Activated naive CD8-positive, alpha-beta T cell treated with anti-CD3 and anti-CD28 coated beads, Interleukin-2, amount 10 ng/mL, durations not matched to agents 7 days and 5 days (primary cell): ENCODE measurements at regions not wholly inside any gene's neighbourhood (a gene's known extent, or its start where the extent isn't known, plus 50 kb on each side); places are given as distances from the start of the nearest gene placed in this dataset.

Experiments
- ATAC-seq: fragments of 150-1000 bp; cut with Tn5 transposase; one replicate; pipeline ENCODE4 v1.10.0; 2021; ENCODE audit warnings: low read depth, moderate library complexity
- POLR2A ChIA-PET: fragments of 350-600 bp; sonication (Branson Sonifier 250); formaldehyde crosslinking; loops from one replicate; lab custom pipeline; 2021; ENCODE audit warnings: antibody characterized with exemption; lab: Charles Lee
- DNase-seq: peaks from one replicate; pipeline ENCODE4 v3.0.0; 2021
- H3K27ac Mint-ChIP-seq: one replicate; pipeline ENCODE4 v1.8.0; 2022; ENCODE audit warnings: mild to moderate bottlenecking, mixed read lengths
- H3K27me3 Mint-ChIP-seq: one replicate; pipeline ENCODE4 v1.8.0; 2022; ENCODE audit warnings: mild to moderate bottlenecking, moderate library complexity, mixed read lengths
- H3K36me3 Mint-ChIP-seq: one replicate; pipeline ENCODE4 v1.8.0; 2021; ENCODE audit warnings: mild to moderate bottlenecking, mixed read lengths
- H3K4me1 Mint-ChIP-seq: one replicate; pipeline ENCODE4 v1.8.0; 2021; ENCODE audit warnings: mixed read lengths
- H3K4me3 Mint-ChIP-seq: one replicate; pipeline ENCODE4 v1.8.0; 2022; ENCODE audit warnings: mild to moderate bottlenecking, moderate library complexity, mixed read lengths
- H3K9me3 Mint-ChIP-seq: one replicate; pipeline ENCODE4 v1.8.0; 2021; ENCODE audit warnings: mixed read lengths

DNA sequence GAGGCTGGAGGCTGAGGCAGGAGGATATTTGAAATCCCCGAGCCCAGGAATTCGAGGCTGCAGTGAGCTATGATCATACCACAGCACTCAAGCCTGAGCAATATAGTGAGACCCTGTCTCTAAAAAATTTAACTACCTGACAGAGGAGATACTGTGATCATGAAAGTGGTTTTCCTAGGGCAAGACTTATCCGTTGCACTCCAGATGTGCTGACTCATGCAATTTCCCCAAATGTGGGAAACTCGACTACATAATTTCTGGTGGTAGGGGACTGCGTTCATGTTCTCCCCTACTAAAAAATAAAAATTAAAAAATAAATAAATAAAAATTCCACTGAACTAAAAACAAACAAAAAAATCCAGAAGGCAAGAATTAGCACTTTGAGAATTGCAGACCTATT is 271.7 kb downstream of the SHQ1 start:
- H3K4me3 Mint-ChIP-seq: no peak overlapping the region
- H3K27me3 Mint-ChIP-seq: no peaks in the 10 kb centered on the region
- ATAC-seq: no peak
- H3K9me3 Mint-ChIP-seq: peaks cover 2% of the 10 kb centered on the region
- H3K27ac Mint-ChIP-seq: no peak overlapping the region
- no peak for DNase-seq
- POLR2A ChIA-PET: no interaction called here
- H3K36me3 Mint-ChIP-seq: no peaks in the 10 kb centered on the region
- H3K4me1 Mint-ChIP-seq: no peaks in the 10 kb centered on the region

DNA sequence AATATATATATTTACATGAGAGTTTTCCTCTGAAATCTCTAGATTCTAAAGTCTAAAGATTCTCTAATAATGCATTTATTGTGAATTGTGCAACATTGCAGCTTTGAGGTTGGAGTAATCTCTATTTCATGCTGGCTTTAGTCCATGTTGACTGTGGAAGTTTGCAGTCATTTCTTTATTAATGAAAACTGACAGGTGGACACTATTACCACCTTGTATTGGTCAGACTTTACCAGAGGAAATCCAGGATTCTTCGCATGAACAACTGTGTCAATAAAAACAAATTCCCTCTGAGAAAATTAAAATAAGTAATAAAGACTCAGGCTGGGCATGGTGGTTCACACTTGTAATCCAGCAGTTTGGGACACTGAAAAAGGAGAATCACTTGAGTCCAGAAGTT is 274.1 kb downstream of the SHQ1 start:
- ATAC-seq: no peak
- POLR2A ChIA-PET: no interaction called here
- no peak overlapping the region for H3K4me3 Mint-ChIP-seq
- no peak overlapping the region for H3K27ac Mint-ChIP-seq
- H3K9me3 Mint-ChIP-seq: peaks cover 2% of the 10 kb centered on the region
- H3K4me1 Mint-ChIP-seq: no peaks in the 10 kb centered on the region
- H3K27me3 Mint-ChIP-seq: no peaks in the 10 kb centered on the region
- no peaks in the 10 kb centered on the region for H3K36me3 Mint-ChIP-seq
- no peak for DNase-seq

DNA sequence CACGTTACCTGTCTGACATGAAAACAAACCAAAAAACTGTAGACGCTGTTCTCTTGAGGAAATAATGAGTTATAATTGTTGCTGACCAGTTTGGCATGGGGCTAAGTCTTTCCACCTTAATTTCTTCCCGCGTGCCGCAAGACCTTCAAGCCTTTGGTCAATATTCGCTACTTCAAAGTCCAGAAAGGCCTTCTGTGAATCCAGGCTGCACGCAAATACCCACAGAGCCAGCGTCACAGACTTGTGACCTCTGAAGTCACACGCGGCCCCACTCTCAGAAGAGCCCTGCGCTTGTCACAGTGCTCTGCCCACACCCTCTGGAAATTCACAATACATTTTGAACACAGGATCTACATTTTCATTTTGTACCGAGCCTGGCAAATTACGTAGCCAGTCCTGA is 275.2 kb downstream of the SHQ1 start:
- no peak for ATAC-seq
- H3K36me3 Mint-ChIP-seq: no peaks in the 10 kb centered on the region

GRCh38 chr3:72572489-72573007 is 275.7 kb downstream of the SHQ1 start:
- Mint-ChIP-seq H3K27me3 (no peaks in the 10 kb centered on the region), H3K36me3 (no peaks in the 10 kb centered on the region), H3K4me3 (no peak overlapping the region), H3K9me3 (no peaks in the 10 kb centered on the region), H3K4me1 (no peaks in the 10 kb centered on the region), H3K27ac (no peak overlapping the region)
- POLR2A ChIA-PET: no interaction called here
- ATAC-seq (no peak), DNase-seq (no peak)

More for the DNA sequence above, 275.2 kb downstream of the SHQ1 start:
- Mint-ChIP-seq H3K4me1 (no peaks in the 10 kb centered on the region), H3K27ac (no peak overlapping the region), H3K27me3 (no peaks in the 10 kb centered on the region), H3K4me3 (no peak overlapping the region), H3K9me3 (peaks cover 2% of the 10 kb centered on the region)
- POLR2A ChIA-PET: no interaction called here
- DNase-seq: no peak

DNA sequence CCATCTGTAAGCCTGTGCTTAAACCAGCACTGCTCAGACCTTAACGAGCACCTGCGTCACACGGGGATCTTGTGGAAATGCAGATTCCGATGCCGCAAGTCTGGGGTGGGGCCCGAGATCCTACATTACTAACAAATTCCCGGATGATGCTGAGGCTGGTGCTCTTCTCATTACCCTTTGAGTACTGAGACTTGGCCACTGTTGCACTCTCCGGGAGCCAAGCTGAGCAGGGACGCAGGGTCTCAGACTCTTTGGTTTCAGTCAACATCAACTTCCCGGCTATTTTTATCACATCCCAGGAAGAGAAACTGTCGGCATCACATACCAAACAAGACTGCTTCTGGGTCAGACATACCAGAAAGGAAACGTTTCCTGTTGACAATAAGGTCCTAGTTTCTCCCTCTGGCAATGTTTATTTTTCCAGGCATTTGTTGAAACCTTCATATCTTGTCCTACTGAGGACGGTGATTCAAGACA is 276.6 kb downstream of the SHQ1 start:
- H3K9me3 Mint-ChIP-seq: no peaks in the 10 kb centered on the region

DNA sequence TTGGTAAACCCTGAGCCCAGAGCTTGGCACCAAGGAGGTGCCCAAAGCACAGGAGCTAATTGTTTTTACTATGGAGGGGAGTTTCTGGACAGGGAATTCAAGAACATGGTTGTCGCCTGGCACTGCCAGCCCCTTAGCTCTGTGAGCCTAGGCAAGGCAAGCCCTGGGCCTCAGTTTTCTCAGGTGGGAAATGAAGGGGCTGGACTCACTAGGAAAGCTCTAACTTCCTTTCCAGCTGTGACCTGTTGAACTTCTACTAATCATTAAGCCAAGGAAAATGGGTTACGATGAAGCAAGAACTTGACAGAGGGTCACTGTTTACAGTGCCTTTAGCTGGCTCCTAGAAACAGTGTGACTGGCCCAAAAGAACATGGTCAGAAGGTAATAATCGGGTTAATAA is 277.2 kb downstream of the SHQ1 start:
- Mint-ChIP-seq H3K27ac (no peak overlapping the region), H3K36me3 (no peaks in the 10 kb centered on the region), H3K9me3 (no peaks in the 10 kb centered on the region), H3K4me1 (no peaks in the 10 kb centered on the region), H3K4me3 (no peak overlapping the region), H3K27me3 (no peaks in the 10 kb centered on the region)
- no peak for ATAC-seq
- POLR2A ChIA-PET: no interaction called here
- no peak for DNase-seq

More for the DNA sequence above, 276.6 kb downstream of the SHQ1 start:
- Mint-ChIP-seq H3K27me3 (no peaks in the 10 kb centered on the region), H3K36me3 (no peaks in the 10 kb centered on the region), H3K4me3 (no peak overlapping the region), H3K4me1 (no peaks in the 10 kb centered on the region), H3K27ac (no peak overlapping the region)
- POLR2A ChIA-PET: no interaction called here
- DNase-seq (no peak), ATAC-seq (no peak)

DNA sequence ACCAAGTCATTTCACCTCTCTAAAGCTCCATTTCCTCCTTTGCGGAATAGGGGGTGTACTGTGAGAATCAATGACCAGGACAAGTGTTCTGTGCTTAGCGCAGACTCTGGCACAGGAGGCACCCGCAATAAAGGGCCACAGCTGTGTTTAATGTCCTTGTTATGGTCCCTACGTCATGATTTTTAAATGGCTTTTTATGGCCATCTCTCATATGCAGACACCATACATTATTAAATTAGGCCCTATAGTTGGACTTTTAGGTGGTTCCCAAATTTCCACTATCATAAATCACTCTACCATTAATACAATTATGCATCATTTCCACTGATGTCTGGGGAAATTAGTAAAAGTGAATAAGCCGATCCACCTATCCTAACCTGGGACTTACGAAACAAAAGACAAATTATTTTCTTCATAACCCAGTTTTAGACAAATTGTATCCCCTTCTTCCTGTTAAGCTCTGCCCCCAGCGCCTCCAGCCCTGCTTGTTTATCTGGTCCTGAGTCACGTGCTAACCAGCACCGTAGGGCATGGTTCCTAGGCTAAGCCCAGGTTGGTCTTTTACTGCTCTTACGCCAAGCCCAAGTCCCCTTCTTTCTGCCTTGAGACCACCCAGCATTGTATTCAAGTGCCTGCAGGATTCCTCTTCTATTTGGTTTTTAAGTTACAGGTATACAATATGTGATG is 278.3 kb downstream of the SHQ1 start:
- Mint-ChIP-seq H3K9me3 (no peaks in the 10 kb centered on the region), H3K4me3 (no peak overlapping the region), H3K27me3 (no peaks in the 10 kb centered on the region), H3K27ac (no peak overlapping the region), H3K36me3 (no peaks in the 10 kb centered on the region), H3K4me1 (no peaks in the 10 kb centered on the region)
- DNase-seq (no peak), ATAC-seq (no peak)
- POLR2A ChIA-PET: no interaction called here

GRCh38 chr3:72568083-72568482 is 280.2 kb downstream of the SHQ1 start:
- Mint-ChIP-seq H3K4me3 (no peak overlapping the region), H3K4me1 (no peaks in the 10 kb centered on the region), H3K27me3 (no peaks in the 10 kb centered on the region), H3K36me3 (no peaks in the 10 kb centered on the region), H3K27ac (no peak overlapping the region), H3K9me3 (no peaks in the 10 kb centered on the region)
- DNase-seq (no peak), ATAC-seq (no peak)
- POLR2A ChIA-PET: no interaction called here

DNA sequence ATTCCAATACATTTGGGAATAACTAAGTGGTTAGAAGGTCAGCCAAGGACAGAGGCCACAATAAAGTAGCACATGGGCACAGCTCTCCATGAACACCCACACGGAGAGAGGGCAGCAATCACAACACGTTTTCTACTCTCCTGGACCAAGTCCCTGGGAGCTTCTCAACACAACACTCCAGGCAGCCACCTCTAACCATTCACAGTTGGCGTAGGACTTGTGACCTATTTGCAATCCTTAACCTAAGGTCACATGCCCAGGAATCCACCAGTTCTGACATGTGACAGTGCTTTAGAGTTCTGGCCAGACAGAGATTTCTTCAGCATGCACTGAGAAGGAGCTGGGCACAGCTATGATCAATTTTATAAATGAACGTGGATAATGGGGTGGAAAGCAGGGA is 280.8 kb downstream of the SHQ1 start:
- Mint-ChIP-seq H3K9me3 (no peaks in the 10 kb centered on the region), H3K36me3 (no peaks in the 10 kb centered on the region), H3K27ac (no peak overlapping the region), H3K27me3 (no peaks in the 10 kb centered on the region), H3K4me3 (no peak overlapping the region), H3K4me1 (no peaks in the 10 kb centered on the region)
- POLR2A ChIA-PET: no interaction called here
- DNase-seq (no peak), ATAC-seq (no peak)

GRCh38 chr3:72565593-72565992 is 282.7 kb downstream of the SHQ1 start:
- POLR2A ChIA-PET: no interaction called here

GRCh38 chr3:72563690-72564370 is 284.4 kb downstream of the SHQ1 start:
- DNase-seq (no peak), ATAC-seq (no peak)
- Mint-ChIP-seq H3K4me1 (no peaks in the 10 kb centered on the region), H3K4me3 (no peak overlapping the region), H3K27ac (no peak overlapping the region), H3K36me3 (no peaks in the 10 kb centered on the region), H3K27me3 (no peaks in the 10 kb centered on the region), H3K9me3 (peaks cover 2% of the 10 kb centered on the region)
- POLR2A ChIA-PET: no interaction called here

More at GRCh38 chr3:72565593-72565992, 282.7 kb downstream of the SHQ1 start:
- Mint-ChIP-seq H3K4me3 (no peak overlapping the region), H3K4me1 (no peaks in the 10 kb centered on the region), H3K27me3 (no peaks in the 10 kb centered on the region), H3K9me3 (peaks cover 2% of the 10 kb centered on the region), H3K36me3 (no peaks in the 10 kb centered on the region), H3K27ac (no peak overlapping the region)
- DNase-seq (no peak), ATAC-seq (no peak)

GRCh38 chr3:72560846-72561675 is 287.2 kb downstream of the SHQ1 start:
- POLR2A ChIA-PET: no interaction called here
- H3K4me3 Mint-ChIP-seq: no peak overlapping the region
- no peaks in the 10 kb centered on the region for H3K27me3 Mint-ChIP-seq
- H3K36me3 Mint-ChIP-seq: peaks cover 2% of the 10 kb centered on the region
- H3K27ac Mint-ChIP-seq: no peak overlapping the region
- ATAC-seq: no peak
- peaks cover 6% of the 10 kb centered on the region for H3K9me3 Mint-ChIP-seq
- no peak for DNase-seq
- H3K4me1 Mint-ChIP-seq: no peaks in the 10 kb centered on the region

GRCh38 chr3:72559385-72559784 is 288.9 kb downstream of the SHQ1 start:
- Mint-ChIP-seq H3K36me3 (peaks cover 2% of the 10 kb centered on the region), H3K4me1 (no peaks in the 10 kb centered on the region), H3K27me3 (no peaks in the 10 kb centered on the region), H3K4me3 (no peak overlapping the region), H3K27ac (no peak overlapping the region), H3K9me3 (peaks cover 6% of the 10 kb centered on the region)
- ATAC-seq: no peak
- POLR2A ChIA-PET: no interaction called here
- no peak for DNase-seq
